ENCODE measurements at regions not wholly inside any gene's neighbourhood (a gene's known extent, or its start where the extent isn't known, plus 50 kb on each side); places are given as distances from the start of the nearest gene placed in this dataset.
"Not testable (repeated sequence)": the region's sequence is repeated elsewhere in the genome, so short reads cannot be mapped to it uniquely, and the experiment has no call there.

GRCh38 chr14:106410229-106410628 is 883.8 kb downstream of the TMEM121 start:
- H3K27me3 ChIP-seq (ENCODE audit: control insufficient read depth, insufficient read depth, low read length); H3K27ac ChIP-seq (ENCODE audit: low read length); DNase-seq; H3K9me3 ChIP-seq (ENCODE audit: control insufficient read depth, low read depth, low read length); H3K4me1 ChIP-seq (ENCODE audit: control insufficient read depth, insufficient read depth, low read length); H3K36me3 ChIP-seq (ENCODE audit: control insufficient read depth, insufficient read depth, low read length); H3K4me3 ChIP-seq (ENCODE audit: low read length): not testable (repeated sequence)
- WGBS (ENCODE audit: insufficient coverage, low lambda C conversion rate) = no CpG with 5 or more reads among the region's 9 CpGs

DNA sequence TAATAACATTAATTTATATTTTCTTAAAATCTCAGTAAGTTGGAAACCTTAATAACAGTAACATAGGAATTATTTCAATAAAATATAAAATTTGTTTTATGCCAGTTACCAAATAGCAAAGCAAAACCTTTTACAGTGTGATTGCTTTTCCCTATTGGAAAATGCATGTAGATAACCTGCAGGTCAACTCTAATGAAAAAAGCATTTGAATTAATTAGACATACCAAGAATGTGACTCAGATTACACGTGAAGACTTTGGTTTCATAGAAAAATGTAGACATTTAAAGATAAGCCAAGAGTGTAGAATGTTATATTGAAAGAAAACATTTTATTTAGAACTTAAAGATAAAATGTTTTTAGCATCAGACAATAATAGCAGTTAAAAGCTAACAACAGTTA is 888.1 kb downstream of the TMEM121 start:
- H3K4me1 ChIP-seq (ENCODE audit: control insufficient read depth, insufficient read depth, low read length) = no peaks in the 10 kb centered on the region
- no peak overlapping the region for H3K4me3 ChIP-seq (ENCODE audit: low read length)
- DNase-seq = no peak
- peaks cover 6% of the 10 kb centered on the region for H3K9me3 ChIP-seq (ENCODE audit: control insufficient read depth, low read depth, low read length)
- no CpG with 5 or more reads among the region's 1 CpG for WGBS (ENCODE audit: insufficient coverage, low lambda C conversion rate)
- H3K36me3 ChIP-seq (ENCODE audit: control insufficient read depth, insufficient read depth, low read length) = no peaks in the 10 kb centered on the region
- no peaks in the 10 kb centered on the region for H3K27me3 ChIP-seq (ENCODE audit: control insufficient read depth, insufficient read depth, low read length)
- H3K27ac ChIP-seq (ENCODE audit: low read length) = no peak overlapping the region

GRCh38 chr14:106417224-106418049 is 891.1 kb downstream of the TMEM121 start:
- no peaks in the 10 kb centered on the region for H3K36me3 ChIP-seq (ENCODE audit: control insufficient read depth, insufficient read depth, low read length)
- H3K4me3 ChIP-seq (ENCODE audit: low read length) = no peak overlapping the region
- H3K9me3 ChIP-seq (ENCODE audit: control insufficient read depth, low read depth, low read length) = peaks cover 9% of the 10 kb centered on the region
- WGBS (ENCODE audit: insufficient coverage, low lambda C conversion rate) = no CpG with 5 or more reads among the region's 13 CpGs
- no peaks in the 10 kb centered on the region for H3K27me3 ChIP-seq (ENCODE audit: control insufficient read depth, insufficient read depth, low read length)
- H3K4me1 ChIP-seq (ENCODE audit: control insufficient read depth, insufficient read depth, low read length) = no peaks in the 10 kb centered on the region
- H3K27ac ChIP-seq (ENCODE audit: low read length) = no peak overlapping the region
- no peak for DNase-seq

DNA sequence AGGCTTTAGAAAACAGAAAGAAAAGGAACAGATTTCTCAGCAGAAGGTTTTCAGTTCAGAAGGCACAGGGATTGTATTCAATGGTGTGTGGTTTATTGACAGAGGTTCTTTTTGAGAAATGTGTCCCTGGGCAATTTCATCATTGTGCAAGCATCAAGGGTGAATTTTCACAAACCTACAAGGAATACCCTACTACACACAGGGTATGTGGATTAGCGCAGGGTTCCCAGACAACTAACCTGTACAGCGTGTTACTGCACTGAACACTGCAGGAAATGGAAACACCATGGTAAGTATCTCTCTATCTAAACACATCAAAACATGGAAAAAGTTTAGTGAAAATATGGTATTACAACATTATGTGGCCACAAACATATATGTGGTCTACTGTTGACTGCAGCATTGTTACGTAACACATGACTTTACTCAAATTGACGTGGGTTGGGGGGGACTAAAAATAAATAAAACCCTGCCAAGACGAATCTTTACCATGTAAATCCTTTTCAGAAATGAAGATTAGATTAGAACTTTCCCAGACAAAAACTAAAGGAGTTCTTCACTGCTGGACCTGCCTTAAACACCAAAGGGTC is 893.1 kb downstream of the TMEM121 start:
- Histone ChIP-seq H3K4me1 (ENCODE audit: control insufficient read depth, insufficient read depth, low read length) (no peaks in the 10 kb centered on the region), H3K36me3 (ENCODE audit: control insufficient read depth, insufficient read depth, low read length) (no peaks in the 10 kb centered on the region), H3K9me3 (ENCODE audit: control insufficient read depth, low read depth, low read length) (peaks cover 9% of the 10 kb centered on the region), H3K27me3 (ENCODE audit: control insufficient read depth, insufficient read depth, low read length) (no peaks in the 10 kb centered on the region), H3K4me3 (ENCODE audit: low read length) (no peak overlapping the region), H3K27ac (ENCODE audit: low read length) (no peak overlapping the region)
- no peak for DNase-seq
- WGBS (ENCODE audit: insufficient coverage, low lambda C conversion rate) = 20% methylated on average over 1 of the region's 5 CpGs

DNA sequence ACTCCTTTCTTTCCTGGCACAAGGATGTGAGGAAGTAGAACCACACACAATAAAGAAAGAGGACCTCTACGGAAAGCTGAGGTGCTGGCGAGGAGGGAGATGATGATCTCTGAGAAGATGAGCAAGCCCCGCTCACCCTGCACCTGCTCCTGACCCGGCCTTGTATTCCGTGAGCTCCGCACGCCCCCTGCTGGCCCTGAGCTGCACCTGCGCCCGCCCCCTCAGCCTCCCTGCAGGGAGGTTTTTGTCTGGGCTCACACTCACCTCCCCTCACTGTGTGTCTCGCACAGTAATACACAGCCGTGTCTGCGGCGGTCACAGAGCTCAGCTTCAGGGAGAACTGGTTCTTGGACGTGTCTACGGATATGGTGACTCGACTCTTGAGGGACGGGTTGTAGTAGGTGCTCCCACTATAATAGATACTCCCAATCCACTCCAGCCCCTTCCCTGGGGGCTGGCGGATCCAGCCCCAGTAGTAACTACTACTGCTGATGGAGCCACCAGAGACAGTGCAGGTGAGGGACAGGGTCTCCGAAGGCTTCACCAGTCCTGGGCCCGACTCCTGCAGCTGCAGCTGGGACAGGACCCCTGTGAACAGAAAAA is 895.1 kb downstream of the TMEM121 start:
- H3K9me3 ChIP-seq (ENCODE audit: control insufficient read depth, low read depth, low read length); H3K27ac ChIP-seq (ENCODE audit: low read length); H3K27me3 ChIP-seq (ENCODE audit: control insufficient read depth, insufficient read depth, low read length); H3K4me1 ChIP-seq (ENCODE audit: control insufficient read depth, insufficient read depth, low read length); H3K4me3 ChIP-seq (ENCODE audit: low read length); DNase-seq; H3K36me3 ChIP-seq (ENCODE audit: control insufficient read depth, insufficient read depth, low read length): not testable (repeated sequence)
- no CpG with 5 or more reads among the region's 20 CpGs for WGBS (ENCODE audit: insufficient coverage, low lambda C conversion rate)

DNA sequence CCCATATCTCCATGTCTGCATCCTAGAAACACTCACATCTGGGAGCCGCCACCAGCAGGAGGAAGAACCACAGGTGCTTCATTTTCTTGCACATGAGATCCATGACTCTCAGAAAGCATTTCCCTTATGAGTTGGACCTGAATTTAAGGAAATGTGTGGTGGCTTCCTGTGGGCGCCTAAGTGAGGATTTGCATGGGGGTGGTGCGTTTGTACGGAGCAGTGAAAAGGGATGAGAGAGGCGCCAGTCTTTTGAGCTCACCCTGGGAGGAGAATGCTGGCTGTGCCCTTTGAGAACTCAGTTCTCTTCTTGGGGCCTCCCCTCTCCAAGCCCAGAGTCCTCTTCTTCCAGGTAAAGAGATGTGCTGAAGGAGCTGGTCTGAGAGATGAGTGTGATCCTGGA is 895.7 kb downstream of the TMEM121 start:
- H3K9me3 ChIP-seq (ENCODE audit: control insufficient read depth, low read depth, low read length) = peaks cover 9% of the 10 kb centered on the region
- no peak overlapping the region for H3K27ac ChIP-seq (ENCODE audit: low read length)
- WGBS (ENCODE audit: insufficient coverage, low lambda C conversion rate) = no CpG with 5 or more reads among the region's 5 CpGs
- H3K36me3 ChIP-seq (ENCODE audit: control insufficient read depth, insufficient read depth, low read length) = no peaks in the 10 kb centered on the region
- H3K27me3 ChIP-seq (ENCODE audit: control insufficient read depth, insufficient read depth, low read length) = no peaks in the 10 kb centered on the region
- H3K4me3 ChIP-seq (ENCODE audit: low read length) = no peak overlapping the region
- DNase-seq = no peak
- no peaks in the 10 kb centered on the region for H3K4me1 ChIP-seq (ENCODE audit: control insufficient read depth, insufficient read depth, low read length)

DNA sequence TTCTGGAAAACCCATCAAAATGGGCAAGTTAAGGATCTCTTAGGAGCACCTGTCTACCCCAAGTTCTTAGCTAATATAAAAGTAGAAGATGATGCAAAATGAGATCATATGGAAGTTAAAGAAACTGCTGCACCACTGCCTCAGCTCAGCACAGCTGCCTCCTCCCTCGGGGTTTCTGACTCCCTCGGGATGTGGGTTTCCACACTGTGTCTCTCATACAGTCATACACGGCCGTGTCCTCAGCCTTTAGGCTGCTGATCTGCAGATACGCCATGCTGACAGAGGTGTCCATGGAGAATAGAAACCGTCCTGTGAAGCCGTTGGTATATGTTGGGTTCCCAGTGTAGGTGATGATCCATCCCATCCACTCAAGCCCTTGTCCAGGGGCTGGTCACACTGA is 898.8 kb downstream of the TMEM121 start:
- not testable (repeated sequence) for H3K9me3 ChIP-seq (ENCODE audit: control insufficient read depth, low read depth, low read length); H3K4me3 ChIP-seq (ENCODE audit: low read length); H3K4me1 ChIP-seq (ENCODE audit: control insufficient read depth, insufficient read depth, low read length); H3K27me3 ChIP-seq (ENCODE audit: control insufficient read depth, insufficient read depth, low read length); H3K36me3 ChIP-seq (ENCODE audit: control insufficient read depth, insufficient read depth, low read length); DNase-seq; H3K27ac ChIP-seq (ENCODE audit: low read length)
- WGBS (ENCODE audit: insufficient coverage, low lambda C conversion rate) = no CpG with 5 or more reads among the region's 7 CpGs

DNA sequence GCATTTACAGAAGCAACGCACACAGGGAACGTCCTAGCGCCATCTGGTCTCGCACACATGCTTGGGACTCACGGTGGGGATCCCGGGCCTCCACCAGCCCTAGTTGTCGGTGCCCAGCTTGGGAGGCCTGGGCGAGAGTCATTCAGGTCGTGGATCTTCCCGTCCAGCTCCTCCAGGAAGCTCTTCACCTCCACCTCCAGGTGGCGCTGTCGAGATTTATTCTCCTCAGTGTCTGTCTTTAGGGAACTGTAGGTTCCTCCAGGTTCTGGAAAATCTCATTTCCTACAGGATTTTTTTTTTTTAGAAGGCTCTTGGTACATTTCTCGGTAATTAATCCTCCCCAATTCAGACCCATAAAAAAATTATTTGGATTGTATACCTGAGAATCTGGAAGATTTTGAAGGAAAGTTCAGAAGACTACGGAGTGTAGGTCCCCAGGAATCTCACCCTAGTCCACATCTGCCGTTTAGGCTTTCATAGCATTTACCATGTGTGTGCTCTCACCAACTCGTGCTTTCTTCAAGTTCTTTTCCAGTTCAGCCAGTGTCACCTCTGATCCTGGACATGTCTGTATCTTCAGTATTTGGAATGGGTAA is 910.0 kb downstream of the TMEM121 start:
- Histone ChIP-seq H3K9me3 (ENCODE audit: control insufficient read depth, low read depth, low read length) (peaks cover 4% of the 10 kb centered on the region), H3K36me3 (ENCODE audit: control insufficient read depth, insufficient read depth, low read length) (no peaks in the 10 kb centered on the region), H3K4me3 (ENCODE audit: low read length) (no peak overlapping the region), H3K4me1 (ENCODE audit: control insufficient read depth, insufficient read depth, low read length) (no peaks in the 10 kb centered on the region), H3K27me3 (ENCODE audit: control insufficient read depth, insufficient read depth, low read length) (no peaks in the 10 kb centered on the region), H3K27ac (ENCODE audit: low read length) (no peak overlapping the region)
- DNase-seq = no peak
- 64% methylated on average over 2 of the region's 16 CpGs for WGBS (ENCODE audit: insufficient coverage, low lambda C conversion rate)

DNA sequence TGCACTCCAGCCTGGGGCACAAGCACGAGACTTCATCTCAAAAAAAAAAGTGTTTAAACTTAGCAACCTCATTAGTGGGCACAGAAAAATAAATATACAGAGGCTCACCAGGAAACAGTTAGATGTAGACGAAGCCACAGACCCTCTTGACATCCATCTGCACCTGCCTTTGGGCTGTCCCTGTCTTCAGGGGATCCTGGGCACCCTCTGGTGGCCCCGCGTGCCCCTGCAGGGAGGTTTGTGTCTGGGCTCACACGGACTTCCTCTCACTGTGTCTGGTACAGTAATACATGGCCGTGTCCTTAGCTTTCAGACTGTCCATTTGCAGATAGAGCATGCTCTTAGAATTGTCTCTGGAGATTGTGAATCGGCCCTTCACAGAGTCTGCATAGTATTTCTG is 916.5 kb downstream of the TMEM121 start:
- H3K36me3 ChIP-seq (ENCODE audit: control insufficient read depth, insufficient read depth, low read length) = no peaks in the 10 kb centered on the region
- 25% methylated on average over 1 of the region's 7 CpGs for WGBS (ENCODE audit: insufficient coverage, low lambda C conversion rate)
- H3K9me3 ChIP-seq (ENCODE audit: control insufficient read depth, low read depth, low read length) = no peaks in the 10 kb centered on the region
- H3K27ac ChIP-seq (ENCODE audit: low read length) = no peak overlapping the region
- H3K4me1 ChIP-seq (ENCODE audit: control insufficient read depth, insufficient read depth, low read length) = no peaks in the 10 kb centered on the region
- no peak for DNase-seq
- no peak overlapping the region for H3K4me3 ChIP-seq (ENCODE audit: low read length)
- no peaks in the 10 kb centered on the region for H3K27me3 ChIP-seq (ENCODE audit: control insufficient read depth, insufficient read depth, low read length)

- H3K36me3 ChIP-seq (ENCODE audit: control insufficient read depth, insufficient read depth, low read length) = no peaks in the 10 kb centered on the region
- no peak overlapping the region for H3K27ac ChIP-seq (ENCODE audit: low read length)
- DNase-seq = no peak
- no CpG with 5 or more reads among the region's 3 CpGs for WGBS (ENCODE audit: insufficient coverage, low lambda C conversion rate)
- no peaks in the 10 kb centered on the region for H3K27me3 ChIP-seq (ENCODE audit: control insufficient read depth, insufficient read depth, low read length)
- peaks cover 2% of the 10 kb centered on the region for H3K9me3 ChIP-seq (ENCODE audit: control insufficient read depth, low read depth, low read length)
- H3K4me3 ChIP-seq (ENCODE audit: low read length) = no peak overlapping the region
- H3K4me1 ChIP-seq (ENCODE audit: control insufficient read depth, insufficient read depth, low read length) = no peaks in the 10 kb centered on the region
Measured at GRCh38 chr14:106455026-106455425, 928.6 kb downstream of the TMEM121 start.

All from large intestine (tissue), 3 donors.